Activated CD4-positive, alpha-beta T cell treated with anti-CD3 and anti-CD28 coated beads, Interleukin-2, amount 50 U/mL, for 24 hours (primary cell): ENCODE measurements at regions not wholly inside any gene's neighbourhood (a gene's known extent, or its start where the extent isn't known, plus 50 kb on each side); places are given as distances from the start of the nearest gene placed in this dataset.
"Not testable (repeated sequence)": the region's sequence is repeated elsewhere in the genome, so short reads cannot be mapped to it uniquely, and the experiment has no call there.

Source experiments
- DNase-seq, 2 donors: peaks; one replicate each; pipeline ENCODE4 v3.0.0-alpha.2; 2020; ENCODE audit warnings: low read depth in 1 of 2, low spot score in 1 of 2

DNA sequence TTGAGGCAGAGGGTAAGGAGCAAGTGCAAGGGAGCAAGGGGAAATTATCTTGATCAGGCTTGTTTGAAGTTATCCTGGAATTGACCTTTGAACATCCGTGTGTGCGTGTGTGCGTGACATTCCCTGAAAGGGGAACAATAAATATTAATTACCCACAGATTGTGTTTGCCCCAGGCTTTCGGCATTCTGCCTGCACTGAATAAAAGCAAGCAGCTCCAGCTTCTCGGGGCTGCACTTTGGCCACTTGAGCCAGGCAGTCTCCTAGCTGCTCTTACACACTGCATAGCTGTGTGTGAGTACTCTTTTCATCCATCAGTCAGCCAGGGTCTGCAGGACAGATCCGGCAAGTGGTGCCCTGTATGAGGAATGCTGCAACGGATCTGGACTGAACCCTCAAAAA lies 107.7 kb upstream of the BTN3A2 start:
- no peak for DNase-seq

DNA sequence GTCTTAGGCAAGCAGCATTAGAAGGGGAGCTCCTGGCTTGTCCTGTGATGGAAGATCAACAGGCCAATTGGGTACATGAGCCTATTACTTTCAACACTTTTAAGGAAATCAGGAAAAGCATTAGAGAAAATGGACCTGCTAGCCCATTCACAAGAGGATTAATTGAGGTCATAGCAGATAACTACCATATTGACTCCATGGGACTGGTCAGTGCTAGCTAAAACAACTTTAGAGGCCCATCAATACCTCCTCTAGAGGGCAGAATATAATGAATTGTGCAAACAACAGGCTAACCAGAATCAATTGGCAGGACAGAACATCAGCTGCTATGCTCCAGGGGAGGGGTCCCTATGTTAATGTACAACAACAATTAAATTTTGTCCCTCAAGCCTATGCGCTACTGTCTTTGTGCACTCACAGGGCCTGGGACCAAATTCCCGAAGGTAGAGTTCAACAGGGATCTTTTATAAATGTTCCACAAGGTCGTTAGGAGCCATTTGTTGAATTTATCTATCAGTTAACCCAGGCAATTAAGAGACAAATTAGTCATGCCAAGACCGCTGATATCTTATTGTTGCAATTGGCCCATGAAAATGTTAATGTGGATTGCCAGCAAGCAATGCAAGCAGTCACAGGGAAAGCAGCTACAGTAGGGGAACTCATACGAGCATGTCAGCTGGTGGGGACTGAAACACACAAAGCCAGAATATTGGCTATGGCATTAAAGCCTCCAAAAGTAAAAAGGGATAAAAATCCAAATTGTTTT lies 106.6 kb upstream of the BTN3A2 start:
- no peak for DNase-seq

DNA sequence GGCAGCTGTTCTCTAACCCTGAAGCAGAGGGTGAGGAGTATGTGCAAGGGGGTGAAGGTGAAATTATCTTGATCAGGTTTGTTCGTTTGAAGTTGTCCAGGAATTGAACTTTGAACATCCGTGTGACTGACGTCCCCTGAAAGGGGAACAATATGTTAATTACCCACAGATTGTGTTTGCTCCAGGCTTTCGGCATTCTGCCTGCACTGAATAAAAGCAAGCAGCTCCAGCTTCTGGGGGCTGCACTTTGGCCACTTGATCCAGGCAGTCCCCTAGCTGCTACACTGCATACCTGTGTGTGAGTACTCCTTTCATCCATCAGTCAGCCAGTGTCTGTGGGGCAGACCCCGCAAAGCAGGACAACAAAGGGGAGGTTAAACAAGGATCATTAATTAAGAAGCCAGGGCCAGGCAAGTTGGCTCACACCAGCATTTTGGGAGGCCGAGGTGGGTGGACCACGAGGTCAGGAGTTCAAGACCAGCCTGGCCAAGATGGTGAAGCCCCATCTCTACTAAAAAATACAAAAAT lies 104.8 kb upstream of the BTN3A2 start:
- no peak for DNase-seq

DNA sequence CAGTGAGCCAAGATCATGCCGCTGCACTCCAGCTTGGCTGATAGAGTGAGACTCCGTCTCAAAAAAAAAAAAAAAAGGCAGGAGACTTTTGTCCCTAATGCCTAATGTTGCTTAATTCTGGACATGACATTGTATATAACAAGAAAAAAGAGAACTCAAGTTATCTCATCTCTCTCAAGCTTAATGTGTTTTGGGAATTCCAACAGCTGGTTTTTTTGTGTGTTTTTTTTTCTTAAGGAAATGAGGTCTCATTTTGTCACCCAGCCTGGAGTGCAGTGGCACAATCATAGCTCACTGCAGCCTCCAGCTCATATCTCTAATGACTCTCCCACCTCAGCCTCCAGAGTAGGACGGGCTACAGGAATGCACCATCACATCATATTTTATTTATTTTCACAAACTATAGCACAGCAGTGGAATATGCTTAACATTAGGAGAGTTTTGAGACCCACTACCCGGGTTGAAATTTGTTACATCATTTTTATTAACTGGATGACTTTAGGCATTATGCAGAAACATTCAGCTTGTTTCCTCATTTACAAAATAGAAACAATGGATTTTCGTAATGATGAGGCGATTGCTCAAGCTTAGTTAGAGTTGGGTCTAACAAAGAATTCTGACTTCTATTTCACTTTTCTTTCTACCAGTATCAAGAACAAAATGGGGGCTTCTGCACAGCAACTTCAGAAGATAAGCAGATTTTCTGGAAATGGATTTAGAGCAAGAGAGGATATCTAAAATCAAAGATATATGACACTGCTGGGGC lies 104.1 kb upstream of the BTN3A2 start:
- DNase-seq, result no peak

DNA sequence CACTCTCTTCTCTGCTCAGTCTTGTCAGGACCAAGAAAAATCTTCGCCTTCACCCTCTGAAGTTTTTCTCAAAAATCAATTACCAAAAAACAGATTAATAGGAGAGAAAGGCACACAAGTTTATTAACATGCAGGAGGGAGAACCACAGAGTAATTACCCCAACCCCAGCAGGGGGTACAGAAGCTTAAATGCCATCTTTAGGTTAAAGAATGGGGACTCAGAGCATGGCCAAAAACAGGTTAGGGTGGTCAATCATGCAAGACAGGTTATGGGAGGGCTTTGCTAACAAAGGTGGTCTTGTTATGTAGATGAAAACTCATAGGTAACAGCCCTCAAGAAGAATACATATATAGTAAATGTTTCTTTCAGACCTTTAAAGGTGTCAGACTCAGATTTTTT lies 100.5 kb upstream of the BTN3A2 start:
- no peak for DNase-seq

DNA sequence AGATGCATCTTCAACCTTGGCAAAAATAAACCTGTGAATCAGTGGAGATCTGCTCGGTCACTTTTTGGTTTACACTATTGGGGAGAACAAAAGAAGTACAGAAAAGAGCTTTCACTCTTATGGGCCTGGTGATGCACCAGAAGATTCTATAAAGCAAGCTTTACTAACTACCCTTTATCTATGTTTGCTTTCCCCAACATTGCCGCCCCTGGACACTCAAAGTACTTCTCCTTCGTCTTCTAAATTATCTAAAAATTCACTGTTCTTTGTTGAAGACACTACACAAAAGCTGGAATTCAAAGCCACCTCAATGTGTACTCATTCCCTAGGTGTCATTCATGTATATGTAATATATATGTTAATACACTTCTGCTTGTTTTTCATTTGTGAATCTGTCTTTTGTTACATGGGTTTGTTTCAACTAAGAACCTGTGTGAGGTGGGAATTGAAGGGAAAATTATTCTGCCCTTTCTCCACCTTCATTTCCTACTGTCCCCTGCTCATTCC lies 97.9 kb upstream of the BTN3A2 start:
- DNase-seq, result no peak

DNA sequence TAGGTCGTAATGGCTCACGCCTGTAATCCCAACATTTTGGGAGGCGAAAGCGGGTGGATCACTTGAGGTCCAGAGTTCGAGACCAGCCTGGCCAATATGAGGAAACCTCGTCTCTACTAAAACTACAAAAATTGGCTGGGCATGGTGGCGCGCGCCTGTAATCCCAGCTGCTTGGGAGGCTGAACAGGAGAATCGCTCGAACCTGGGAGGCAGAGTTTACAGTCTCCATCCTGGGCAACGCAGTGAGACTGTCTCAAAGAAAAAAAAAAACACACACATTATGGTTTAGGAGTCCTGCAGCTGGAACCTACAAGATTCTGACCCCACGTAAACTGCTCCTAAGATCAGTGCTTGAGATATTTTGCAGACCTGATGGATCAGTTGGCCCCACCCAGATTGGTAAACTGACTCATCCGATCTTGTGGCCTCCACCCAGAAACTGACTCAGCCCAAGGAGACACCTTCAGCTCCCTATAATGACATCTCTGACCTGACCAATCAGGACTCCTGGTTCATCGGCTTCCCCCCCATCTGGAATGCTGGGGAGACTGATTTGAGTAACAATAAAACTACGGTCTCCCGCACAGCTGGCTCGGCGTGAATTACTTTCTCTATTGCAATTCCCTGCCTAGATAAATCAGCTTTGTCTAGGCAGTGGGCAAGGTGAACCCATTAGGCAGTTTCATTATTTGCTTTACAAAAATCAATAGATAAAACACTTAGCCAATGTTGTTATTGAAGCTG lies 96.2 kb upstream of the BTN3A2 start:
- no peak for DNase-seq

DNA sequence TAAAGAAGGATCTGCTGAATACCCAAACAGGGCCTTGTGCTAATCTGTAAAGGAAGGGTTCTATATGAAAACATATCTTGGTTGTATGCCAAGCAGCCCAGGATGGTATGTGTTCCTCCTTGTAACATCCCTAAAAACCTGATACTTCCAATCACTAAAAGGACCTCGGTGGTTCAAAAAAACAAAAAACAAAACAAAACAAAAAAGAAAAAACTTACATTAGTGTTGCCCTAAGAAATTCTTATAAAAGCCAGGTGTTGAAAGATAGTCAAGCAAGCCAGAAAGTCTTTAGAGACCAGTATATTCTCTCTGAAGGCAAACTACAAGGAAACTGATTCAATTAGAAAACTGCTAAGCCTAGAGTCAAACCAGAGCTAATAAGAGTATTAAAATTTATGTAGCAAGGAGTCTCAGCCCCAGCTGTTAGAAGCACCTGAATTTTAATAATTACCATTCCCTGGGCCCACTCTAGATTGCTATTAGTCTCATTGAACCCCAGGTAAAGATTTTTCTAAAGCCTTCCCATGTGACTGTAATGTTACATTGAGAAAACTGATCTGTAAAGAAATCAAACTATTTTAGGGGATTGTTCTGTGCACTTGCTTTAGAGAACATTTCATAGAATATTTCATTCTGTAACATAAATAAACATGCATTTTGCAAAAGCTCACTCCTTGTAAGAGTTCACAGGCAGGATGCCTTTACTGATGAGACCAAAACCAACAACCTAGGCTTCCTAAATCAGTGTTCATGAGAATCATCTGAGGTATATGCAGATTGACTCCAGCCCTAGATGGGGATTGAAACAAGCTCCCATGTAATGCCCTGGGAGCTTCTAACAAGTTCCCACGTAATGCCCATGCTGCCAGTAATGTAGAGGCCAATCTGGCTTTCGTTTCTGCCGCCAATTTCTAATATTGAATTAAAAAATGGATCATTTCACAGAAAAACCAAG lies 95.2 kb upstream of the BTN3A2 start:
- no peak for DNase-seq

DNA sequence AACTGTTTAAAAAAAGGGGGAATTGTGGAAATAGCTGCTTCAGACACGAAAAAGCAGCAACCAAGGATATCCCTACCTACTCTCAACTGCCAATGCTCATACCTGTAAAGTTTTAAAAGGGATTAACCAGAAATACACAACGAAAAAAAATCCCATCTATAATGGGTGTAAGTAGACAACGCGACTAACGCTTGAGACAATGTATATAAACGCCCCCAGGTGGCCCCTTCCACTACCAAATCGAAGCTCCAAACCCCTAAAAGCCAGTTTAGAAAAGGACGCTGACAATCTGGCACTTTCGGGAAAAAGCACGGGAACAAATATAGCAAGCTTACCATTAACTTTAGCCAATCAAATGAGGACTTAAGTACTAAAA lies 94.5 kb upstream of the BTN3A2 start:
- no peak for DNase-seq

DNA sequence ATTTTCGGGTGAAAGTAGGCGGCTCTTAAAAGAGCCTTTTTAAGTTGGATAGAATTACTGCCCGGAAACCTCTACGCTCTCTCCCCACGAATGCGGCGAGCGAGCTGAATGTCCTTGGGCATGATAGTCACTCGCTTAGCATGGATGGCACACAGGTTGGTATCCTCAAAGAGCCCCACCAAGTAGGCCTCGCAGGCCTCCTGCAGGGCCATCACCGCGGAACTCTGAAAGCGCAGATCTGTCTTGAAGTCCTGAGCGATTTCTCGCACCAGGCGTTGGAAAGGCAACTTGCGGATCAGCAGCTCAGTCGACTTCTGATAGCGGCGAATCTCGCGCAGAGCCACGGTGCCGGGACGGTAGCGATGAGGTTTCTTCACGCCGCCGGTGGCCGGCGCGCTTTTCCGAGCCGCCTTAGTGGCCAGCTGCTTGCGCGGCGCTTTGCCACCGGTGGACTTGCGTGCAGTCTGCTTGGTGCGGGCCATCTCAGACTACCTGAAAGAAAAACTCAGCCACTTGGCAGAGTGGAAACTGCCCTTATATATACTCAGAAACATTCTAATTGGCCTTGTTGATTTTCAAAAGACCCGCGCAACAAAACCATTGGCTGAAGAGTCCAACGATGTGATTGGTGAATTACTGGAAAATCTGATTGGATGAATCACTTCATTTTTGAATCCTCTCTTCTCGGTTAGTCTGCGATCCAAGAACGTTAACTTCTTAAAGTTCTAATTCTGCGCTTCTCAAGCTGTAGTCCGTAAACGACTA lies 93.9 kb upstream of the BTN3A2 start:
- peak; percentile 36 to 80 for DNase-seq

DNA sequence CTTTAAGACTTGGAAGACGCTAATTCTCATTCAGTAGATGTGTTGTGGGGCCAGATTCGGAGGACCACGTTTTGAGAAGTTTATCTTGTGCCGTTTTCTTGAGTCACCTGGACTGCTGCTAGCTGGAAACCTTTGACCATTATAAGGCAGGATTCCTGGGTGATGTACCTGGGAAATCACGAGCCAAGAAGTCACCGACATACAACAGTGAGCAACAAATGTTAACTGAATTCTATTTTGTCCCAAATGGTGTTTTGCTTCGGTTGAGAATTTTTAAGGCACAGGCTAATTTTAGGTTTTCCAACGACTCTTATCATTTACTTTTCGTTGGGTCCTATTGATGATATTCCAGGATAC lies 93.4 kb upstream of the BTN3A2 start:
- DNase-seq, result peak in 1 of 2 donors; percentile 21

DNA sequence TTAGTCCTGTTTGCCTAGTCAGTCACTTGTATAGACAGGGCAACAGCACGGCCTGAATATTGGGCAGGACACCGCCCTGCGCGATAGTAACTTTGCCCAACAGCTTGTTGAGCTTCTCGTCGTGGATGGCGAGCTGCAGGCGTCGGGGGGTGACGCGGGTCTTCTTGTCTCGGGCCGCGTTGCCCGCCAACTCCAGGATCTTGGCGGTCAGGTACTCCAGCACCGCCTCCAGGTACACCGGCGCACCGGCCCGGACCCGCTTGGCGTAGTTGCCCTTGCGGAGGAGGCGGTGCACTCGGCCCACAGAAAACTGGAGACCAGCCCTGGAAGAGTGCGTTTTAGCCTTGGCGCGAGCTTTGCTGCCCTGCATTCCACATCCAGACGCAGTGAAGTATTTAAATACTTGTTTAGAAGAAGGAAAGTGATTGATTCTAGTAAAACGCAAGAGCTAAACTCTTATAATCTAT lies 92.8 kb upstream of the BTN3A2 start:
- no peak for DNase-seq

DNA sequence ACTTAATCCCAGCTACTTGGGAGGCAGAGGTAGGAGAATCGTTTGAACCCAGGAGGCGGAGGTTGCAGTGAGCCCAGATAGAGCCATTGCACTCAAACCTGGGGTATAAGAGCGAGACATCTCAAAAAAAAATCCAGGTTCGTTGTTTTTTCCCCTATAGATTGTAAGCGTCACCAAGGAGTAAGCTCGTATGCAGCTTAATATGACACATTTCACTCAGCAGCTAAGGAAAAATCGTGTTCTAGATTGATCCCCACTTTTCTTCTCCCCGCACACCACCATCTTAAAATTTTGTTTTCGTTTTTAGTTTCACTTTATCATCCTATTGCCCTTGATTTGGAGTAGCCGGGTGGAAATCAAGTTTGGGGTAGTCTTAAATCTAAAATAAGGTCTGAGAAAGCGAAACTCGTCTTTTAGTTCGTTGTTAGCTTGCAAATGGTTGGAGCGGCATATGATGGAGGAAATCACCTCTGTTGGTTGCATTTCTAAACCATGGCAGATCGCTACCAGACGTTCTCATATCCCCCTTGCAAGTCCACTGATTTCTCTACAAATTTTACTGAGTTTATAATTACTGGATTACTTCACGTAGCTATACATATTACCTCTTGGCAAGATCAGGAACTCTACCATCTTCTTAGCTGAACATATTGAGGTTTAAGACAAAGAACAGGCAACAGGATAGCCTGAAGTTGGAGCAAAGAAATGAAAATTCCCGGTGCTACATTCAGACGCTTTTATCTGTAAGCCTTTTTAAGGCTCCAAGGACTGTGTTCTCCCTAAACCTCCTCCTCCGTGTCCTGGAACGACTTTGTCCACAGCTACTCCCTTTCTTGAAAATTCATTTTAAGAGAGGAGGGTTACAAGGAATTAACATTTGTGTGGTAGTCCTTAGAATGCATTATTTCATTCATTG lies 91.1 kb upstream of the BTN3A2 start:
- DNase-seq, result no peak

DNA sequence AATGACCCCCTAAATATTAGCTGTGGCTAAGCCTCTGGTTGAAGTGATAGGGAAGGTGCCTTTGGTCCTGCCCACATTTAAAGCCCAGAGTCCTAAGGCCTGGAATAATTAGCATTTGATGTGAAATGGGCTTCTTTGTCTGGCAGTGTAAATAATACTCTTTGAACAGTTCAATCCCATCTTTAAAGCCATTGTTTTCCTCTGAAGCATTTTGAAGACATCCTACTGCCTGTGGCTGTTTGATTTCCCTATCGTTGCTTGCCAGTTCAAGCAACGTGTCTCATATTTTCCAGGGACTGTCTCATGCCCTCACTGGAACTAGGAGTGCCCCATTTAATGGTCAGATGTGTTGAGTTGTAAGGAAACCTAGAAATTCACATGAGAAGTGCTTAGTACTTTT lies 89.3 kb upstream of the BTN3A2 start:
- no peak for DNase-seq

DNA sequence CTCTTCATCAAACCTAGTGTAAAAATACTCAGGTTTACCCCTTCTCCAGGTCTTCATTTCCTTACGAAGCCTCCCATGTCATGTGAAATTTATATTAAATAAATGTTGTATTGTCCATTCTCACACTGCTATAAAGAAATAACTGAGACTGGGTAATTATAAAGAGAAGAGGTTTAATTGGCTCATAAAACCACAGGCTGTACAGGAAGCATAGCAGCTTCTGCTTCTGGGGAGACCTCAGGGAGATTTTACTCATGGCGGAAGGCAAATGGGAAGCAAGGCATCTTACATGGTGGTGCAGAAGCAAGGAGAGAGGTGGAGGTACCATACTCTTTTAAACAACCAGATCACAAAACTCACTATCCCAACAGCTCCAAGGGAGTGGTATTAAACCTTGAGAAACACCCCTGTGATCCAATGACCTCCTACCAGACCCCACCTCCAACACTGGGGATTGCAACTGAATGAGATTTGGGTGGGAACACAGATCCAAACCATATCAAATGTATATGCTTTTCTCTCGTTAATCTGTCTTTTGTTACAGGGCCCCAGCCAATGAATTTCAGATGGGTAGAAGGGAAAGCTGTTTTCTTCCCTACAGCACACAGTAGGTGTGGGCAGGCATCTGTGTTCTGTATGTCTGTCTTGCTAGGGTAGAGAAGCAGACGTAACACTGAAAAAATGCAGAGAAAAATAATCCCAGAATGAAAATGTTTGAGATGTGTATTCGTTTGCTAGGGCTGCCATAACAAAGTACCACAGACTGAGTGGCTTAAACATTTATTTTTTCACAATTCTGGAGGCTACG lies 88.0 kb upstream of the BTN3A2 start:
- no peak for DNase-seq

DNA sequence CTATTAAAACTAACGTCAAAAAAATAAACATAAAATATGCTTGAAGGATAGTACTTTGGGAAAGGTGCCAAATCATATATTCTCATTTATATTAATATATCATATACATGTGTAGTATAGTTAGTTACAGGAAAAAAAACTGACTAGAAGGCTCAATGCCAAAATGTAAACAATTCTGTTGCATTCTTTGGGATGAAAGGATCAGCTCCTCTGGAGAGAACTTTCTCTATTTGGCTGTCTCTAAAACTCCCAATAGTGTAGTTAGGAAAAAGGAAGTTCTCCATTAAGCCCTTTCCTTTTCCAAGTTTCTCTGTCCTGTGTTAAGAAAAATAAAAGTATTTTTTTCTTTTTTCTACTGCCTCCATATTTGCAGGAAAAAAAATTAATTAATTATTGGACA lies 86.5 kb upstream of the BTN3A2 start:
- DNase-seq, result no peak

DNA sequence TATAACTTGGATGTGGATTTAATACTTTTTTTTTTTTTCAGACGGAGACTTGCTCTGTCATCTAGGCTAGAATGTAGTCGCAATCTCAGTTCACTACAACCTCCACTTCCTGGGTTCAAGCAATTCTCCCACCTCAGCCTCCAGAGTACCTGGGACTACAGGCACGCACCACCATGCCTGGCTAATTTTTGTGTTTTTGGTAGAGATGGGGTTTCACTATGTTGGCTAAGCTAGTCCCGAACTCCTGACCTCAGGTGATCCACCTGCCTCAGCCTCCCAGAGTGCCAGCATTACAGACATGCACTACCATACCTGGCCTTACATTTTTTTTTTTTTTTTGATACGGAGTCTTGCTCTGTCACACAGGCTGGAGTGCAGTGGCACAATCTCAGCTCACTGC lies 85.6 kb upstream of the BTN3A2 start:
- not testable (repeated sequence) for DNase-seq

DNA sequence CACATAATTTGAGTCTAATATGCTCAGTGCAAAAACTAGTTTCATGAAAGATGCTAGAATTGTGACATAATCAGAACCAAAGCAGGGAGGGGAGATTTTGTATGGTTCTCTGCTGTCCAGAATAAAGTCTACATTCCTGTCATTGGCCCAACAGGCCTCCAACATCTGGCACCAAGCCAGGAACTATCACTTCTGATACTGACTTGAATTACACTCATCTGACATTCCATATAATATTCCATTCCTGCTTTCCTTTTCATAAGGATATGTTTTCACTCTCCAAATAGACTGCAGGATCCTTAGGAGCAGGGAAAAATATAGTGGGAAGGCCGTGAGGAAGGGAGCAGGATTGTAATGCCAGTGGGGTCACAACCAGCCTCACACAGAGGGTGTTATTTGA lies 84.6 kb upstream of the BTN3A2 start:
- no peak for DNase-seq
